ENCODE measurements at regions not wholly inside any gene's neighbourhood (a gene's known extent, or its start where the extent isn't known, plus 50 kb on each side); places are given as distances from the start of the nearest gene placed in this dataset.

- WGBS, 2 donors: 49 to 50% methylated on average over 4 of the region's 4 CpGs
- Histone ChIP-seq H3K27ac (peak overlapping the region in 1 of 4 donors; percentile 20), H3K4me3 (no peak overlapping the region), H3K27me3 (no peaks in the 10 kb centered on the region), H3K9me3 (no peaks in the 10 kb centered on the region), H3K4me1 (peaks cover 4% of the 10 kb centered on the region), H3K36me3 (replicated peaks in 1 of 2; ENCODE audit: insufficient read depth in 1 of 2, low read depth in 2 of 2) (no peaks in the 10 kb centered on the region)
- ATAC-seq: no peak
- DNase-seq: peak in 1 of 4 donors; percentile 37
- peak in 2 of 7 experiments; percentile 20 to 38 for TF ChIP-seq CTCF (IDR thresholded peaks at IDR 0.05)
- no peak for TF ChIP-seq POLR2A (IDR thresholded peaks at IDR 0.05)
- intact Hi-C loops (cut with DNase I): no loop called here
These were observed 305.4 kb downstream of the UTRN start for GRCh38 chr6:144590532-144590931.

GRCh38 chr6:144593392-144593791, 308.3 kb downstream of the UTRN start:
- DNase-seq: no peak
- ATAC-seq: no peak
- Histone ChIP-seq H3K4me3 (no peak overlapping the region), H3K27ac (no peak overlapping the region), H3K4me1 (peaks cover 4% of the 10 kb centered on the region), H3K9me3 (no peaks in the 10 kb centered on the region), H3K36me3 (replicated peaks in 1 of 2; ENCODE audit: insufficient read depth in 1 of 2, low read depth in 2 of 2) (no peaks in the 10 kb centered on the region), H3K27me3 (no peaks in the 10 kb centered on the region)
- 94 to 100% methylated on average over 1 of the region's 1 CpG for WGBS, 2 donors
- intact Hi-C loops (cut with DNase I): no loop called here
- TF ChIP-seq POLR2A (IDR thresholded peaks at IDR 0.05) (no peak), CTCF (IDR thresholded peaks at IDR 0.05) (no peak)

GRCh38 chr6:144594585-144594984, 309.4 kb downstream of the UTRN start:
- Histone ChIP-seq H3K27ac (no peak overlapping the region), H3K4me3 (no peak overlapping the region), H3K4me1 (no peaks in the 10 kb centered on the region), H3K36me3 (replicated peaks in 1 of 2; ENCODE audit: insufficient read depth in 1 of 2, low read depth in 2 of 2) (no peaks in the 10 kb centered on the region), H3K27me3 (no peaks in the 10 kb centered on the region), H3K9me3 (no peaks in the 10 kb centered on the region)
- TF ChIP-seq POLR2A (IDR thresholded peaks at IDR 0.05) (no peak), CTCF (IDR thresholded peaks at IDR 0.05) (no peak)
- no peak for ATAC-seq
- no peak for DNase-seq
- intact Hi-C loops (cut with DNase I): no loop called here
- 65 to 88% methylated on average over 1 of the region's 1 CpG for WGBS, 2 donors

- H3K27me3 ChIP-seq: no peaks in the 10 kb centered on the region
- intact Hi-C loops (cut with DNase I): no loop called here
- H3K4me3 ChIP-seq: no peak overlapping the region
- 74 to 91% methylated on average over 3 of the region's 3 CpGs for WGBS, 2 donors
- H3K27ac ChIP-seq: no peak overlapping the region
- no peaks in the 10 kb centered on the region for H3K9me3 ChIP-seq
- no peaks in the 10 kb centered on the region for H3K4me1 ChIP-seq
- no peaks in the 10 kb centered on the region for H3K36me3 ChIP-seq (replicated peaks in 1 of 2; ENCODE audit: insufficient read depth in 1 of 2, low read depth in 2 of 2)
- no peak for TF ChIP-seq POLR2A (IDR thresholded peaks at IDR 0.05)
- TF ChIP-seq CTCF (IDR thresholded peaks at IDR 0.05): no peak
- DNase-seq: no peak
- ATAC-seq: no peak
These were observed 310.1 kb downstream of the UTRN start for GRCh38 chr6:144595266-144595665.

GRCh38 chr6:144597511-144597910, 312.4 kb downstream of the UTRN start:
- ATAC-seq (no peak), DNase-seq (no peak)
- Histone ChIP-seq H3K4me3 (no peak overlapping the region), H3K27ac (no peak overlapping the region), H3K9me3 (peaks cover 0 to 7% (median 0%) of the 10 kb centered on the region in 3 donors), H3K27me3 (no peaks in the 10 kb centered on the region), H3K4me1 (no peaks in the 10 kb centered on the region), H3K36me3 (replicated peaks in 1 of 2; ENCODE audit: insufficient read depth in 1 of 2, low read depth in 2 of 2) (no peaks in the 10 kb centered on the region)
- intact Hi-C loops (cut with DNase I): no loop called here
- TF ChIP-seq POLR2A (IDR thresholded peaks at IDR 0.05): no peak
- TF ChIP-seq CTCF (IDR thresholded peaks at IDR 0.05): no peak
